ENCODE measurements at regions not wholly inside any gene's neighbourhood (a gene's known extent, or its start where the extent isn't known, plus 50 kb on each side); places are given as distances from the start of the nearest gene placed in this dataset.

- Histone ChIP-seq H3K9me3 (ENCODE audit: control insufficient read depth, low read length) (no peaks in the 10 kb centered on the region), H3K4me3 (ENCODE audit: insufficient read depth, low read depth, low read length, poor library complexity, severe bottlenecking) (no peak overlapping the region), H3K27me3 (replicated peaks; ENCODE audit: control insufficient read depth, insufficient read depth, low read length, poor library complexity, severe bottlenecking) (no peaks in the 10 kb centered on the region), H3K4me1 (ENCODE audit: control insufficient read depth, insufficient read depth, low read length, poor library complexity, severe bottlenecking) (no peaks in the 10 kb centered on the region), H3K36me3 (ENCODE audit: control insufficient read depth, insufficient read depth, low read length) (no peaks in the 10 kb centered on the region), H3K27ac (ENCODE audit: insufficient read depth, low read length, poor library complexity, severe bottlenecking) (no peak overlapping the region)
- no peak for DNase-seq
Observed at GRCh38 chr2:34402376-34402775, 803.3 kb upstream of the FAM98A start.

DNA sequence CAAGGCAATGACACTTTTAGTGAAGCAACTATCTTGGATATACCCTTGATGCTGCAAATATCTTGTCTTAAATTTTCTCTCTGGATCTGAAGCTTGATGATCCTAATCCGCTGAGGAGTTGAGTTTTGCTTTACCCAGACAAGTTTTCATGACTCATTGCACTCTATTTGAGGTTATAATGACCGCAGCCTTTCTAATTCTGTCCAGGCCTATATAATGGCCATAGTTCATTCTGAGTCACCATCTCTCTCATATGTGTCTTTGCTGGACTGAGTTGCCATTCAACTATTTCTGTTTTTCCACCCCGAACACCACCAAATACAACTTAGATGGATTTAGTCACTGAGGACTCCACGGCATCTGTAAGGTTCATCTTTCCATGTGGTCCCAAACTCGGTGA, 802.1 kb upstream of the FAM98A start:
- Histone ChIP-seq H3K4me1 (ENCODE audit: control insufficient read depth, insufficient read depth, low read length, poor library complexity, severe bottlenecking) (no peaks in the 10 kb centered on the region), H3K27ac (ENCODE audit: insufficient read depth, low read length, poor library complexity, severe bottlenecking) (no peak overlapping the region), H3K36me3 (ENCODE audit: control insufficient read depth, insufficient read depth, low read length) (no peaks in the 10 kb centered on the region), H3K4me3 (ENCODE audit: insufficient read depth, low read depth, low read length, poor library complexity, severe bottlenecking) (no peak overlapping the region), H3K9me3 (ENCODE audit: control insufficient read depth, low read length) (no peaks in the 10 kb centered on the region), H3K27me3 (replicated peaks; ENCODE audit: control insufficient read depth, insufficient read depth, low read length, poor library complexity, severe bottlenecking) (no peaks in the 10 kb centered on the region)
- no peak for DNase-seq

DNA sequence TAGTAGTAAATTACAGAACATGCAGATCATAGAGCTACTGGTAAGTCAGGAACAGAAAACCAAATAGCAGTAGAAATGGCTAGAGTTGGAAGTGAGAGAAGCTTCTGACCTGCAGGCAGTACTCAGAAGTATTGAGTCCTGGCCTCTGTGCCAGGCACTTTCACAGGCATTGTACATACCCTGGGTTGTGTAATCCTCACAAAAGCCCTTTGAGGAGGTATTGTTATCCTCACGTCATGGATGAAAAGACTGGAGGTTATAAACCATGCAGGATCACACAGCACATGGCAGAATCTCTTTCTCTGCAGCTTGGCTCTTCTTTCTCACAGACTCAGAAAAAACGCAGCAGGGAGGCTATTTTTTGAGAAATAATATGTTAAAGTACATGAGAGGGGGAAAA, 789.3 kb upstream of the FAM98A start:
- Histone ChIP-seq H3K9me3 (ENCODE audit: control insufficient read depth, low read length) (no peaks in the 10 kb centered on the region), H3K27me3 (replicated peaks; ENCODE audit: control insufficient read depth, insufficient read depth, low read length, poor library complexity, severe bottlenecking) (no peaks in the 10 kb centered on the region), H3K4me1 (ENCODE audit: control insufficient read depth, insufficient read depth, low read length, poor library complexity, severe bottlenecking) (no peaks in the 10 kb centered on the region), H3K36me3 (ENCODE audit: control insufficient read depth, insufficient read depth, low read length) (no peaks in the 10 kb centered on the region), H3K4me3 (ENCODE audit: insufficient read depth, low read depth, low read length, poor library complexity, severe bottlenecking) (no peak overlapping the region), H3K27ac (ENCODE audit: insufficient read depth, low read length, poor library complexity, severe bottlenecking) (no peak overlapping the region)
- no peak for DNase-seq

DNA sequence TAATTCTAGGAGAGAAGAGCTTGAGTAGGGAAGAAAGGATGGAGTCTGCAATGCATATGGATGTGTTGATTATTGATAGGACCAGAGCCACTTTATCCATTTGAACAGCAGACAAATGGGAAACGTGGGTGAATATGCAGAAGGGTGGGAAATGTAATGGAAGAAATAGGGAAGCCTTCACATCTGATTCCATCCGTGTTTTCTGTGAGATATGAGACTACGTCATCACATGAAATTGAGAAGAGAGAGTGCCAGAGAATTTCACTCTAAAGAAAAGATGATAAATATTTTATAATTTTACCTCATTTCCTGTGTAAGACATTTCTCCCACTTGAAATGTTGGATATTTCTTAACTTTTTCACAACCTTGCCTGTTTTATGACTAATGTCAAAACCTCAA, 788.4 kb upstream of the FAM98A start:
- H3K36me3 ChIP-seq (ENCODE audit: control insufficient read depth, insufficient read depth, low read length), result no peaks in the 10 kb centered on the region

GRCh38 chr2:34379586-34379985, 780.5 kb upstream of the FAM98A start:
- no peaks in the 10 kb centered on the region for H3K9me3 ChIP-seq (ENCODE audit: control insufficient read depth, low read length)
- DNase-seq, result no peak
- no peaks in the 10 kb centered on the region for H3K4me1 ChIP-seq (ENCODE audit: control insufficient read depth, insufficient read depth, low read length, poor library complexity, severe bottlenecking)
- H3K36me3 ChIP-seq (ENCODE audit: control insufficient read depth, insufficient read depth, low read length), result no peaks in the 10 kb centered on the region
- no peak overlapping the region for H3K27ac ChIP-seq (ENCODE audit: insufficient read depth, low read length, poor library complexity, severe bottlenecking)
- H3K4me3 ChIP-seq (ENCODE audit: insufficient read depth, low read depth, low read length, poor library complexity, severe bottlenecking), result no peak overlapping the region
- no peaks in the 10 kb centered on the region for H3K27me3 ChIP-seq (replicated peaks; ENCODE audit: control insufficient read depth, insufficient read depth, low read length, poor library complexity, severe bottlenecking)

More for the DNA sequence above, 788.4 kb upstream of the FAM98A start:
- Histone ChIP-seq H3K4me3 (ENCODE audit: insufficient read depth, low read depth, low read length, poor library complexity, severe bottlenecking) (no peak overlapping the region), H3K4me1 (ENCODE audit: control insufficient read depth, insufficient read depth, low read length, poor library complexity, severe bottlenecking) (no peaks in the 10 kb centered on the region), H3K27me3 (replicated peaks; ENCODE audit: control insufficient read depth, insufficient read depth, low read length, poor library complexity, severe bottlenecking) (no peaks in the 10 kb centered on the region), H3K9me3 (ENCODE audit: control insufficient read depth, low read length) (no peaks in the 10 kb centered on the region), H3K27ac (ENCODE audit: insufficient read depth, low read length, poor library complexity, severe bottlenecking) (no peak overlapping the region)
- DNase-seq, result no peak

- no peaks in the 10 kb centered on the region for H3K9me3 ChIP-seq (ENCODE audit: control insufficient read depth, low read length)
- H3K27me3 ChIP-seq (replicated peaks; ENCODE audit: control insufficient read depth, insufficient read depth, low read length, poor library complexity, severe bottlenecking), result no peaks in the 10 kb centered on the region
- DNase-seq, result no peak
- no peak overlapping the region for H3K27ac ChIP-seq (ENCODE audit: insufficient read depth, low read length, poor library complexity, severe bottlenecking)
- H3K4me1 ChIP-seq (ENCODE audit: control insufficient read depth, insufficient read depth, low read length, poor library complexity, severe bottlenecking), result no peaks in the 10 kb centered on the region
- H3K4me3 ChIP-seq (ENCODE audit: insufficient read depth, low read depth, low read length, poor library complexity, severe bottlenecking), result no peak overlapping the region
- H3K36me3 ChIP-seq (ENCODE audit: control insufficient read depth, insufficient read depth, low read length), result no peaks in the 10 kb centered on the region
Observed at GRCh38 chr2:34373586-34374233, 774.6 kb upstream of the FAM98A start.

GRCh38 chr2:34372967-34373366, 773.9 kb upstream of the FAM98A start:
- no peaks in the 10 kb centered on the region for H3K4me1 ChIP-seq (ENCODE audit: control insufficient read depth, insufficient read depth, low read length, poor library complexity, severe bottlenecking)
- no peaks in the 10 kb centered on the region for H3K27me3 ChIP-seq (replicated peaks; ENCODE audit: control insufficient read depth, insufficient read depth, low read length, poor library complexity, severe bottlenecking)
- H3K36me3 ChIP-seq (ENCODE audit: control insufficient read depth, insufficient read depth, low read length), result no peaks in the 10 kb centered on the region
- DNase-seq, result no peak
- H3K27ac ChIP-seq (ENCODE audit: insufficient read depth, low read length, poor library complexity, severe bottlenecking), result no peak overlapping the region
- no peak overlapping the region for H3K4me3 ChIP-seq (ENCODE audit: insufficient read depth, low read depth, low read length, poor library complexity, severe bottlenecking)
- no peaks in the 10 kb centered on the region for H3K9me3 ChIP-seq (ENCODE audit: control insufficient read depth, low read length)

- no peak for DNase-seq
- Histone ChIP-seq H3K27ac (ENCODE audit: insufficient read depth, low read length, poor library complexity, severe bottlenecking) (no peak overlapping the region), H3K27me3 (replicated peaks; ENCODE audit: control insufficient read depth, insufficient read depth, low read length, poor library complexity, severe bottlenecking) (no peaks in the 10 kb centered on the region), H3K36me3 (ENCODE audit: control insufficient read depth, insufficient read depth, low read length) (no peaks in the 10 kb centered on the region), H3K4me3 (ENCODE audit: insufficient read depth, low read depth, low read length, poor library complexity, severe bottlenecking) (no peak overlapping the region), H3K4me1 (ENCODE audit: control insufficient read depth, insufficient read depth, low read length, poor library complexity, severe bottlenecking) (no peaks in the 10 kb centered on the region), H3K9me3 (ENCODE audit: control insufficient read depth, low read length) (no peaks in the 10 kb centered on the region)
Observed at GRCh38 chr2:34371711-34372110, 772.6 kb upstream of the FAM98A start.

DNA sequence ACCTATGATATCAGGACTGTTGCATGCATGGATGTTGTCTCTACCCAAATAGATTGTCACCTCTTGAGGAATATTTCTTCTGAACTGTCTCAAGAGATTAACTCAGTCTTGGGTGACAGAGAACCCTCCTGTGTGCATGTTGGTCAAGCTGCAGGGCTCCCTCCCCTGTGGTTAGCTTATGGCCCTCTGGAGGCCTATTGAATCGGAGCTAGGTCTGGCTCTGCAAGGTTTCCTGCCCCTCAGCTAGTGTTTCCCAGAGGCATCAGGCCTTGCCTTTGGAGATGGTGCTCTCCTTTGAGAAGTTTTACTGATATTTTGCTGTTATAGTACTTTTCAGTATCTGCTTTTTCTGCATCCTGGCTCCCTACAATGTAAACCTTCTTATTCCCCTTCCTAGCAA, 769.2 kb upstream of the FAM98A start:
- H3K4me1 ChIP-seq (ENCODE audit: control insufficient read depth, insufficient read depth, low read length, poor library complexity, severe bottlenecking), result no peaks in the 10 kb centered on the region
- H3K9me3 ChIP-seq (ENCODE audit: control insufficient read depth, low read length), result no peaks in the 10 kb centered on the region
- no peaks in the 10 kb centered on the region for H3K27me3 ChIP-seq (replicated peaks; ENCODE audit: control insufficient read depth, insufficient read depth, low read length, poor library complexity, severe bottlenecking)
- no peak overlapping the region for H3K4me3 ChIP-seq (ENCODE audit: insufficient read depth, low read depth, low read length, poor library complexity, severe bottlenecking)
- H3K27ac ChIP-seq (ENCODE audit: insufficient read depth, low read length, poor library complexity, severe bottlenecking), result no peak overlapping the region
- DNase-seq, result no peak
- no peaks in the 10 kb centered on the region for H3K36me3 ChIP-seq (ENCODE audit: control insufficient read depth, insufficient read depth, low read length)

GRCh38 chr2:34365932-34366331, 766.8 kb upstream of the FAM98A start:
- no peak overlapping the region for H3K4me3 ChIP-seq (ENCODE audit: insufficient read depth, low read depth, low read length, poor library complexity, severe bottlenecking)
- H3K36me3 ChIP-seq (ENCODE audit: control insufficient read depth, insufficient read depth, low read length), result no peaks in the 10 kb centered on the region
- no peaks in the 10 kb centered on the region for H3K4me1 ChIP-seq (ENCODE audit: control insufficient read depth, insufficient read depth, low read length, poor library complexity, severe bottlenecking)
- H3K9me3 ChIP-seq (ENCODE audit: control insufficient read depth, low read length), result no peaks in the 10 kb centered on the region
- no peaks in the 10 kb centered on the region for H3K27me3 ChIP-seq (replicated peaks; ENCODE audit: control insufficient read depth, insufficient read depth, low read length, poor library complexity, severe bottlenecking)
- DNase-seq, result no peak
- no peak overlapping the region for H3K27ac ChIP-seq (ENCODE audit: insufficient read depth, low read length, poor library complexity, severe bottlenecking)
